Testis (tissue), 2 donors: ENCODE measurements at regions not wholly inside any gene's neighbourhood (a gene's known extent, or its start where the extent isn't known, plus 50 kb on each side); places are given as distances from the start of the nearest gene placed in this dataset.

Experiments used
- DNase-seq: peaks from one replicate; pipeline ENCODE4 v3.0.0-alpha.2; 2019
- H3K27ac ChIP-seq, 2 donors: fragments of 200-600 bp; sonication (generic); one replicate each; pipeline ENCODE4 v1.5.1; 2019
- H3K27me3 ChIP-seq: fragments of 200-600 bp; sonication (generic); one replicate; pipeline ENCODE4 v1.5.1; 2019
- H3K36me3 ChIP-seq: fragments of 200-600 bp; sonication (generic); one replicate; pipeline ENCODE4 v1.5.1; 2017; ENCODE audit warnings: low read depth; ENCODE audit errors: missing control alignments
- H3K4me1 ChIP-seq: fragments of 200-600 bp; sonication (generic); one replicate; pipeline ENCODE4 v1.5.1; 2019
- H3K4me3 ChIP-seq, 2 donors: fragments of 200-600 bp; sonication (generic); one replicate each; pipeline ENCODE4 v1.5.1; 2017 to 2019
- H3K9me3 ChIP-seq: fragments of 200-600 bp; sonication (generic); one replicate; pipeline ENCODE4 v1.5.1; 2017
- CTCF ChIP-seq, 3 experiments: fragments of 450-650 bp in 2 of 3; fragments of 200-600 bp in 1 of 3; sonication (generic) in 1 of 3; IDR thresholded peaks; one replicate each; pipeline ENCODE4 v1.5.1; 2016 to 2019; ENCODE audit warnings: antibody characterized with exemption in 3 of 3, mild to moderate bottlenecking in 2 of 3, moderate library complexity in 1 of 3
- POLR2A ChIP-seq: fragments of 450-650 bp; IDR thresholded peaks from one replicate; pipeline ENCODE4 v1.6.1; 2017; ENCODE audit warnings: antibody characterized with exemption, mild to moderate bottlenecking, moderate library complexity
- WGBS, 2 donors: methylation state at CpG; one replicate each; pipeline ENCODE4 v1.1.5; 2018; 5-methylcytosine and 5-hydroxymethylcytosine counted together
- intact Hi-C: fragments of 100-400 bp; cut with DNase I; formaldehyde crosslinking; loops from one replicate; pipeline ENCODE4 v1.15.1; 2023; ENCODE audit warnings: low total_unique reads

- no peak for TF ChIP-seq CTCF (IDR thresholded peaks at IDR 0.05)
- TF ChIP-seq POLR2A: no peak
- Histone ChIP-seq H3K4me1 (no peaks in the 10 kb centered on the region), H3K9me3 (no peaks in the 10 kb centered on the region), H3K27me3 (no peaks in the 10 kb centered on the region), H3K4me3 (peak overlapping the region in 1 of 2 donors; percentile 24), H3K27ac (no peak overlapping the region), H3K36me3 (no peaks in the 10 kb centered on the region)
- no peak for DNase-seq
- intact Hi-C loops: no loop called here
- 19 to 31% methylated on average over 3 of the region's 3 CpGs for WGBS, 2 donors
Observed at GRCh38 chr4:165689159-165689558, 183.9 kb upstream of the TLL1 start.

GRCh38 chr4:165692082-165692481, 181.0 kb upstream of the TLL1 start:
- H3K4me1 ChIP-seq: no peaks in the 10 kb centered on the region
- no peaks in the 10 kb centered on the region for H3K9me3 ChIP-seq
- no peak for TF ChIP-seq CTCF (IDR thresholded peaks at IDR 0.05)
- TF ChIP-seq POLR2A: no peak
- intact Hi-C loops: no loop called here
- DNase-seq: no peak
- no peaks in the 10 kb centered on the region for H3K27me3 ChIP-seq
- no peaks in the 10 kb centered on the region for H3K36me3 ChIP-seq
- no peak overlapping the region for H3K27ac ChIP-seq
- H3K4me3 ChIP-seq: no peak overlapping the region
- WGBS, 2 donors: 74 to 90% methylated on average over 3 of the region's 3 CpGs

GRCh38 chr4:165698272-165698671, 174.8 kb upstream of the TLL1 start:
- H3K27ac ChIP-seq: no peak overlapping the region
- no peak overlapping the region for H3K4me3 ChIP-seq
- no peak for DNase-seq
- intact Hi-C loops: no loop called here
- TF ChIP-seq POLR2A (no peak), CTCF (IDR thresholded peaks at IDR 0.05) (no peak)
- no peaks in the 10 kb centered on the region for H3K4me1 ChIP-seq
- no peaks in the 10 kb centered on the region for H3K36me3 ChIP-seq
- H3K9me3 ChIP-seq: no peaks in the 10 kb centered on the region
- H3K27me3 ChIP-seq: no peaks in the 10 kb centered on the region
- 44 to 73% methylated on average over 2 of the region's 2 CpGs for WGBS, 2 donors

GRCh38 chr4:165699055-165699454, 174.0 kb upstream of the TLL1 start:
- Histone ChIP-seq H3K9me3 (no peaks in the 10 kb centered on the region), H3K4me1 (no peaks in the 10 kb centered on the region), H3K27ac (no peak overlapping the region), H3K27me3 (no peaks in the 10 kb centered on the region), H3K4me3 (no peak overlapping the region), H3K36me3 (no peaks in the 10 kb centered on the region)
- DNase-seq: no peak
- intact Hi-C loops: no loop called here
- 50 to 64% methylated on average over 5 of the region's 5 CpGs for WGBS, 2 donors
- no peak for TF ChIP-seq POLR2A
- TF ChIP-seq CTCF (IDR thresholded peaks at IDR 0.05): no peak

- no peaks in the 10 kb centered on the region for H3K27me3 ChIP-seq
Observed at GRCh38 chr4:165700855-165701254, 172.2 kb upstream of the TLL1 start.

More at GRCh38 chr4:165700855-165701254, 172.2 kb upstream of the TLL1 start:
- Histone ChIP-seq H3K4me3 (no peak overlapping the region), H3K27ac (no peak overlapping the region), H3K9me3 (no peaks in the 10 kb centered on the region), H3K4me1 (no peaks in the 10 kb centered on the region), H3K36me3 (no peaks in the 10 kb centered on the region)
- intact Hi-C loops: no loop called here
- TF ChIP-seq POLR2A (no peak), CTCF (IDR thresholded peaks at IDR 0.05) (no peak)
- DNase-seq: no peak
